GM18861 (cell line): ENCODE measurements at regions not wholly inside any gene's neighbourhood (a gene's known extent, or its start where the extent isn't known, plus 50 kb on each side); places are given as distances from the start of the nearest gene placed in this dataset.

Experiments used
- ATAC-seq: cut with Tn5 transposase; IDR thresholded peaks from one replicate; pipeline ENCODE4 v1.9.1; 2021; ENCODE audit not compliant: unreplicated experiment

GRCh38 chr10:2128991-2129390 is 391.7 kb upstream of the ADARB2 start:
- ATAC-seq: no peak

- ATAC-seq: no peak
Measured at GRCh38 chr10:2124135-2124534, 386.8 kb upstream of the ADARB2 start.

GRCh38 chr10:2122431-2123124 is 385.3 kb upstream of the ADARB2 start:
- no peak for ATAC-seq

GRCh38 chr10:2121929-2122328 is 384.6 kb upstream of the ADARB2 start:
- ATAC-seq: no peak

- ATAC-seq: no peak
Measured at GRCh38 chr10:2121315-2121714, 384.0 kb upstream of the ADARB2 start.

GRCh38 chr10:2120746-2121145 is 383.4 kb upstream of the ADARB2 start:
- ATAC-seq: no peak

- ATAC-seq: no peak
Measured at GRCh38 chr10:2119316-2119715, 382.0 kb upstream of the ADARB2 start.

- ATAC-seq: no peak
Measured at GRCh38 chr10:2118201-2118600, 380.9 kb upstream of the ADARB2 start.

GRCh38 chr10:2117641-2118040 is 380.3 kb upstream of the ADARB2 start:
- ATAC-seq: no peak

GRCh38 chr10:2111965-2112364 is 374.6 kb upstream of the ADARB2 start:
- ATAC-seq: no peak

- ATAC-seq: no peak
Measured at GRCh38 chr10:2108496-2108895, 371.2 kb upstream of the ADARB2 start.

- ATAC-seq: no peak
Measured at GRCh38 chr10:2106641-2107040, 369.3 kb upstream of the ADARB2 start.

GRCh38 chr10:2099321-2099720 is 362.0 kb upstream of the ADARB2 start:
- ATAC-seq: no peak

- no peak for ATAC-seq
Measured at GRCh38 chr10:2097937-2098336, 360.6 kb upstream of the ADARB2 start.

GRCh38 chr10:2094171-2094570 is 356.8 kb upstream of the ADARB2 start:
- ATAC-seq: no peak

GRCh38 chr10:2083591-2083990 is 346.3 kb upstream of the ADARB2 start:
- no peak for ATAC-seq

- ATAC-seq: no peak
Measured at GRCh38 chr10:2081501-2081900, 344.2 kb upstream of the ADARB2 start.

- peak; percentile 66 for ATAC-seq
Measured at GRCh38 chr10:2079603-2080078, 342.3 kb upstream of the ADARB2 start.

- no peak for ATAC-seq
Measured at GRCh38 chr10:2077231-2077630, 339.9 kb upstream of the ADARB2 start.

GRCh38 chr10:2076528-2076927 is 339.2 kb upstream of the ADARB2 start:
- no peak for ATAC-seq

GRCh38 chr10:2067015-2067414 is 329.7 kb upstream of the ADARB2 start:
- ATAC-seq: no peak

- no peak for ATAC-seq
Measured at GRCh38 chr10:2054728-2055127, 317.4 kb upstream of the ADARB2 start.

GRCh38 chr10:2053805-2054204 is 316.5 kb upstream of the ADARB2 start:
- no peak for ATAC-seq
